ENCODE measurements at regions not wholly inside any gene's neighbourhood (a gene's known extent, or its start where the extent isn't known, plus 50 kb on each side); places are given as distances from the start of the nearest gene placed in this dataset.
"Not testable (repeated sequence)": the region's sequence is repeated elsewhere in the genome, so short reads cannot be mapped to it uniquely, and the experiment has no call there.

DNA sequence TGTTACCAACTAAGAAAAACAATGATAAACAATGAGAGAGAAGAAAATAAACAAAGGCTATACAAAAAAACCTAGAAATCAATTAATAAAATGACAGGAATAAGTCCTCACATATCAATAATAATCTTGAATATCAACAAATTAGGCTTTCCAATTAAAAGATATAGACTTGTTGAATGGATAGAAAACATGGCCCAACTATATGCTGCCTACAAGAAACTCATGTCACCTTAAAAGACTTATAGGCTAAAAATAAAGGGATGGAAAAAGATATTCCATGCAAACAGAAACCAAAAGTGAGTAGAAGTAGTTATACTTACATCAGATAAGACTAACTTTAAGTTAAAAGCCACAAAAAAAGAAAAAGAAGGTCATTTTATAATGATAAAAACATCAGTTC lies 183.9 kb downstream of the MYRFL start:
- Mint-ChIP-seq H3K27ac (no peak overlapping the region), H3K4me1 (no peaks in the 10 kb centered on the region), H3K36me3 (ENCODE audit: low read depth) (no peaks in the 10 kb centered on the region), H3K27me3 (no peaks in the 10 kb centered on the region), H3K4me3 (no peak overlapping the region), H3K9me3 (peaks cover 16% of the 10 kb centered on the region)
- DNase-seq (no peak), ATAC-seq (no peak)

DNA sequence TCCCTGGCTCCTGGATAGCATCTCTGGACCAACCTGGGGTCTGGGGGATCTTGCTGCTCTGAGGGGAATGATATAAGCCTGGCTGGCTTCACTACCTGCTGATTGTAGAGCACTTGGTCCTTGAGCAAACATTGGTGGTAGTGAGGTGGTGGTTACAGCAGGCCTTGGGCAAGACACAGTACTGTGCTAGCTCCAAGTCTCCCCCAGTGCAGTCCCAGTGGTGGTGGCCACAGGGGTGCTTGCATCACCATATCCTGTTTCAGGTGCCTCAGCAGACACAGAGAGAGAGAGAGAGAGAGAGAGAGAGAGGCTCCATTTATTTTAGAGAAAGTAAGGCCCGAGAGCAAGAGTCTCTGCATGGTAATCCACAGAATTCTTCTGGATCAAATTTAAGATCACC lies 186.3 kb downstream of the MYRFL start:
- DNase-seq: no peak
- Mint-ChIP-seq H3K27me3 (no peaks in the 10 kb centered on the region), H3K4me1 (no peaks in the 10 kb centered on the region), H3K9me3 (peaks cover 16% of the 10 kb centered on the region), H3K27ac (no peak overlapping the region), H3K36me3 (ENCODE audit: low read depth) (no peaks in the 10 kb centered on the region), H3K4me3 (no peak overlapping the region)
- no peak for ATAC-seq

DNA sequence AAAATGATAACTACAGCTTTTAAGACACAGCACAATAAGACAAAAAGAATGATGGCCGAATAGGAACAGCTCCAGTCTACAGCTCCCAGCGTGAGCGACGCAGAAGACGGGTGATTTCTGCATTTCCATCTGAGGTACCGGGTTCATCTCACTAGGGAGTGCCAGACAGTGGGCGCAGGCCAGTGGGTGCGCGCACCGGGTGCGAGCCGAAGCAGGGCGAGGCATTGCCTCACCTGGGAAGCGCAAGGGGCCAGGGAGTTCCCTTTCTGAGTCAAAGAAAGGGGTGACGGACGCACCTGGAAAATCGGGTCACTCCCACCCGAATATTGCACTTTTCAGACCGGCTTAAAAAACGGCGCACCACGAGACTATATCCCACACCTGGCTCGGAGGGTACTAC lies 188.0 kb downstream of the MYRFL start:
- not testable (repeated sequence) for H3K27ac Mint-ChIP-seq; H3K4me1 Mint-ChIP-seq; H3K36me3 Mint-ChIP-seq (ENCODE audit: low read depth); H3K4me3 Mint-ChIP-seq; DNase-seq; H3K27me3 Mint-ChIP-seq; ATAC-seq
- peaks cover 16% of the 10 kb centered on the region for H3K9me3 Mint-ChIP-seq

GRCh38 chr12:70028515-70028914 lies 203.5 kb downstream of the MYRFL start:
- no peaks in the 10 kb centered on the region for H3K36me3 Mint-ChIP-seq (ENCODE audit: low read depth)
- no peak overlapping the region for H3K27ac Mint-ChIP-seq
- H3K4me1 Mint-ChIP-seq: no peaks in the 10 kb centered on the region
- no peak for DNase-seq
- no peaks in the 10 kb centered on the region for H3K9me3 Mint-ChIP-seq
- no peak overlapping the region for H3K4me3 Mint-ChIP-seq
- no peak for ATAC-seq
- H3K27me3 Mint-ChIP-seq: no peaks in the 10 kb centered on the region

DNA sequence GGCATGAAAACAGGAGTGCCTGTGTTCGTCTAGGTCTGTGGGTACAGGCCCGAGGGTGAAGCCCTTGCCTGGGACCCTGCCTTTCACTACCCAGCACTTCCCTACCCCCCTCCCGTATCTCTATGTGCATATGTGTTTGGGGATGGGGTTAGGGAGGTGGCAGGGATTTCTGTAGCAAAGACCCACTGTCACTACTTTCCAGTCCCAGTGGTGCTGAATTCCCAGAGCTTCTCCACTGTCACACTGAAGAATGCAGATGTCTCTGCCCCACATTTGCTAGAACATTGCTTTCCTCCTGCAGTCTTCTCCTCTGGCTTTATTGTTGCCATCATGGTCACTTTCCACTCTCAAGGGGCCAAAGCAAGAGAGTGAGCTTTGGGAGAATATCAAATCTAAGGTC lies 203.9 kb downstream of the MYRFL start:
- no peak for ATAC-seq
- Mint-ChIP-seq H3K27ac (no peak overlapping the region), H3K4me3 (no peak overlapping the region), H3K36me3 (ENCODE audit: low read depth) (no peaks in the 10 kb centered on the region), H3K27me3 (no peaks in the 10 kb centered on the region), H3K4me1 (no peaks in the 10 kb centered on the region), H3K9me3 (no peaks in the 10 kb centered on the region)
- DNase-seq: no peak

DNA sequence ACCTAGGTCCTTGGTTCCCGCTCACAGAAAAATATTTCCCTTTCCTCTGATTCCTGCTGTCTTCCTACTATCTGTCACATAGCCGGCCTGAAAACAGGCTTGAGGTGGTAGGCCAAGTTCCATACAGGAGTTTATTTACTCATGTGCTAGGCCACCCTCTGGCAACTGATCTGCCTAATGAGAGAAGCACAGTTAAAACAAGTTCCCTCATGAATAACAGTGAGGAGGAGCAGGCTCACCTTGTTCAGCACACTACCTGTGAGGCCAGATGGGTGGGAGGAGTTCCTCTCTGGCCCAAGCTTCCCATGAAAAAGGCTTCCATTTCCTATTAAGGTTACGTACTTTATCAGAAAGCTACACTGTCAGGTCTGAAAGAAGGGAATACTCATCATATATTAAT lies 206.0 kb downstream of the MYRFL start:
- Mint-ChIP-seq H3K4me3 (no peak overlapping the region), H3K9me3 (no peaks in the 10 kb centered on the region), H3K27me3 (no peaks in the 10 kb centered on the region), H3K36me3 (ENCODE audit: low read depth) (no peaks in the 10 kb centered on the region), H3K4me1 (no peaks in the 10 kb centered on the region), H3K27ac (no peak overlapping the region)
- ATAC-seq (no peak), DNase-seq (no peak)

- Mint-ChIP-seq H3K27ac (no peak overlapping the region), H3K9me3 (no peaks in the 10 kb centered on the region), H3K36me3 (ENCODE audit: low read depth) (no peaks in the 10 kb centered on the region), H3K4me3 (no peak overlapping the region), H3K27me3 (no peaks in the 10 kb centered on the region), H3K4me1 (no peaks in the 10 kb centered on the region)
- ATAC-seq (no peak), DNase-seq (no peak)
Measured at GRCh38 chr12:70032076-70032475, 207.0 kb downstream of the MYRFL start.

DNA sequence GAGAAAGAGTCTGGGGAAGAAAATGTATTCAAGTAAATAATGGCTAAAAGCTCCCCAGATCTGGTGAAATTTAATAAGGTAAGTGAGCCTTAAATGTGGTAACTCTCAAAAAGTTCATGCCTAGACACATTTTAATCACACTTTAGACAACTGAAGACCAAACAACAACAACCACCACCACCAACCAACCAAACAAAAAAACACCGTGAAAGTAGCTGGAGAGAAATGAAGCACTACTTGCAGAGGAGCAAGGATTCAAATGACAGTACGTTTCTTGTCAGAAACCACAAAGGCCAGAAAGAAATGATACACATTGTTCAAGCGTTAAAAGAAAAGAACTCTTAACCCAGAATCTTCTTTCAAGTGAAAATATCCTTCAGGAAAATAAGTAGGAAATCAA lies 208.3 kb downstream of the MYRFL start:
- Mint-ChIP-seq H3K27ac (no peak overlapping the region), H3K4me3 (no peak overlapping the region), H3K27me3 (peaks cover 2% of the 10 kb centered on the region), H3K9me3 (no peaks in the 10 kb centered on the region), H3K36me3 (ENCODE audit: low read depth) (no peaks in the 10 kb centered on the region), H3K4me1 (no peaks in the 10 kb centered on the region)
- DNase-seq (no peak), ATAC-seq (no peak)

GRCh38 chr12:70040141-70040540 lies 203.1 kb upstream of the CNOT2 start:
- Mint-ChIP-seq H3K4me3 (no peak overlapping the region), H3K27ac (no peak overlapping the region), H3K9me3 (no peaks in the 10 kb centered on the region), H3K4me1 (no peaks in the 10 kb centered on the region), H3K36me3 (ENCODE audit: low read depth) (no peaks in the 10 kb centered on the region), H3K27me3 (peaks cover 2% of the 10 kb centered on the region)
- ATAC-seq (no peak), DNase-seq (no peak)

DNA sequence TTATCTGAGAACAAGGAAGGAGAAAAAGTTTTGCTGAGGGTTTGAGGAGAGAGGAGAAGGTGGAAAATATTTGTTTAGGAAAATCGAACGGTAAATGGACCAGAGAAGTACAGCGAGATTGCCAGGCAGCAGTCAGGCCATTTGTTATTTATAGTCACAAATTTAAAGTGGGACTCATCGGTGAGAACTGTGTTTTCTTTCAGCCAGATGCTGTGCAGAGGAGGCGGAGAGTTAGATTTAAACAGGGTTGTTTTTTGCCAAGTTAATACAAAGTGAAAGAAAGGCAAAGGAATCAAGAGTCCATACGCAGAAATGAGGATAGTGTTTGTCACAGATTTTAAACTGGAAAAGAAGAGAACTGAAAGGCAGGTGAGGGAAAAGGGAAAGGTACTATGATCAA lies 200.6 kb upstream of the CNOT2 start:
- Mint-ChIP-seq H3K4me3 (no peak overlapping the region), H3K9me3 (no peaks in the 10 kb centered on the region), H3K4me1 (no peaks in the 10 kb centered on the region), H3K27me3 (peaks cover 5% of the 10 kb centered on the region), H3K27ac (no peak overlapping the region), H3K36me3 (ENCODE audit: low read depth) (no peaks in the 10 kb centered on the region)
- no peak for DNase-seq
- ATAC-seq: no peak

GRCh38 chr12:70043490-70044138 lies 199.6 kb upstream of the CNOT2 start:
- no peaks in the 10 kb centered on the region for H3K36me3 Mint-ChIP-seq (ENCODE audit: low read depth)
- H3K27ac Mint-ChIP-seq: no peak overlapping the region
- no peaks in the 10 kb centered on the region for H3K4me1 Mint-ChIP-seq
- DNase-seq (no peak), ATAC-seq (no peak)
- peaks cover 3% of the 10 kb centered on the region for H3K27me3 Mint-ChIP-seq
- H3K4me3 Mint-ChIP-seq: no peak overlapping the region
- H3K9me3 Mint-ChIP-seq: no peaks in the 10 kb centered on the region

DNA sequence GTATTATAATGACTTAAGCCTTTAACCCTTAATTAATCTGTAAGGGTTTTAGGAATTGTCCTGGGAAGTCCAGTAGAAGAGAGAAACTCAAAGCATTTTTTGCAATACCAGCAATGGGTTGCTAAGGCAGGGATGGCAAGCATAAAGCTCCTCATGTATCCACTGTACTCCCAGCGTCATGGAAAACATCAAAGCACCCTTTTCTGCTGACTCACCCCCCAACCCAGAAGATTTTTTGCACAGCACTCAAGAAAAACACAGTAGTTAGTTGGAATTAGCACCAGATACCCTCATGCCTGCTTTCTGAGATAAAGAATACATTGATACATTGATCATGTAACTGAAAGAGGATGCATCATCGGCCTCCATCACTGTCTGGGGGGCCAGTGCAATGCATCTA lies 199.1 kb upstream of the CNOT2 start:
- ATAC-seq: no peak
- H3K27ac Mint-ChIP-seq: no peak overlapping the region
- H3K4me3 Mint-ChIP-seq: no peak overlapping the region
- no peaks in the 10 kb centered on the region for H3K4me1 Mint-ChIP-seq
- H3K9me3 Mint-ChIP-seq: no peaks in the 10 kb centered on the region
- no peaks in the 10 kb centered on the region for H3K36me3 Mint-ChIP-seq (ENCODE audit: low read depth)
- H3K27me3 Mint-ChIP-seq: peaks cover 3% of the 10 kb centered on the region
- DNase-seq: no peak

DNA sequence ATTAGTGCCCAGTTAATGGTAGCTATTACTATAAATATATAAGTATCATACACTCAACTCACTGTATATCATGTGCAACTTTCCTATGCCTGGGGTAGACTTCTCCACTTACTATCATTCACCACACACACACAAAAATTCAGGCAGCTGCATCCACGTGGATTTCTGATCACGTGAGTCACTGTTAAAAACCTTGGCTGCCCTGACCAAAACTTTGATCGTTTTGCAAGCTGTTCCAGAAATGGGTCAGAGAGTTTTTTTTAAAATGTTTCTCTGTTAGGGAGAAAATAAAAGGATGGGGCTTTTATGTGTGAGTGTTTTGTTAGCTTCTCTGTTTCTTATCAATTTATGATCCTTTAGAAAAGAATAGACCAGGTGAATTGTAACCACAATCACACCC lies 198.2 kb upstream of the CNOT2 start:
- Mint-ChIP-seq H3K27me3 (peaks cover 3% of the 10 kb centered on the region), H3K4me3 (no peak overlapping the region), H3K9me3 (no peaks in the 10 kb centered on the region), H3K36me3 (ENCODE audit: low read depth) (no peaks in the 10 kb centered on the region), H3K27ac (no peak overlapping the region), H3K4me1 (peaks cover 4% of the 10 kb centered on the region)
- DNase-seq (no peak), ATAC-seq (no peak)

DNA sequence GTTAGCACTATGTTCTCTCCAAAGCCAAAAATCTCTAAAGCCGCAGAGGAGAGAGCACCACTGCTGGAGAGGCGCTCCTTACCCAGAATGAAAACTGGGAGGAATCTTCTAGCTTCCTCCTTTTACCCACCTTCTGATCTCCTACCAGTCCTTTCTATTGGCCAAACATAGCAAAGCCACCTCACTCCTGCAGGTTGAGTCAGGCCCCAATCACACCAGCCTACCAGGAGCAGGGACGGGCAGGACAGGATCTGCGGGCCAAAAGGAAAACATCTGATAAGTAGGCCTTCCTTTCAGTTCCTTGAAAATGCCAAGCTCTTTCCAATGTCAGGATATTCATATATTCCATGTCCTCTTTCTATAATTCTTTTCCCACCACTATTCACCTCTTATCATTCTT lies 197.7 kb upstream of the CNOT2 start:
- no peak overlapping the region for H3K4me3 Mint-ChIP-seq
- H3K27ac Mint-ChIP-seq: no peak overlapping the region
- H3K4me1 Mint-ChIP-seq: peaks cover 8% of the 10 kb centered on the region
- peaks cover 3% of the 10 kb centered on the region for H3K27me3 Mint-ChIP-seq
- no peaks in the 10 kb centered on the region for H3K36me3 Mint-ChIP-seq (ENCODE audit: low read depth)
- DNase-seq: no peak
- no peaks in the 10 kb centered on the region for H3K9me3 Mint-ChIP-seq
- no peak for ATAC-seq

GRCh38 chr12:70048521-70049250 lies 194.5 kb upstream of the CNOT2 start:
- Mint-ChIP-seq H3K27me3 (peaks cover 5% of the 10 kb centered on the region), H3K36me3 (ENCODE audit: low read depth) (no peaks in the 10 kb centered on the region), H3K4me3 (no peak overlapping the region), H3K9me3 (no peaks in the 10 kb centered on the region), H3K4me1 (peaks cover 9% of the 10 kb centered on the region), H3K27ac (no peak overlapping the region)
- ATAC-seq: no peak
- DNase-seq: no peak

All from activated naive CD8-positive, alpha-beta T cell treated with anti-CD3 and anti-CD28 coated beads, Interleukin-2, amount 50 U/mL, for 24 hours (primary cell).